Omental fat pad (tissue), 3 donors: ENCODE measurements at regions not wholly inside any gene's neighbourhood (a gene's known extent, or its start where the extent isn't known, plus 50 kb on each side); places are given as distances from the start of the nearest gene placed in this dataset.

Experiments
- ATAC-seq: fragments of 150-250 bp; one replicate; pipeline ENCODE4 v1.9.1; 2016; ENCODE audit warnings: mild to moderate bottlenecking, moderate library complexity; ENCODE audit not compliant: low FRiP score
- DNase-seq: peaks from one replicate; pipeline ENCODE4 v3.0.0-alpha.2; 2019; ENCODE audit warnings: low spot score
- TF ChIP-seq, protein P1 (sequence below), 3 donors: fragments of 450-650 bp; IDR thresholded peaks; one replicate each; pipeline ENCODE4 v1.5.1; 2016 to 2017; ENCODE audit warnings: antibody characterized with exemption in 3 of 3, mild to moderate bottlenecking in 3 of 3, moderate library complexity in 2 of 3

- TF ChIP-seq, protein P1, sequence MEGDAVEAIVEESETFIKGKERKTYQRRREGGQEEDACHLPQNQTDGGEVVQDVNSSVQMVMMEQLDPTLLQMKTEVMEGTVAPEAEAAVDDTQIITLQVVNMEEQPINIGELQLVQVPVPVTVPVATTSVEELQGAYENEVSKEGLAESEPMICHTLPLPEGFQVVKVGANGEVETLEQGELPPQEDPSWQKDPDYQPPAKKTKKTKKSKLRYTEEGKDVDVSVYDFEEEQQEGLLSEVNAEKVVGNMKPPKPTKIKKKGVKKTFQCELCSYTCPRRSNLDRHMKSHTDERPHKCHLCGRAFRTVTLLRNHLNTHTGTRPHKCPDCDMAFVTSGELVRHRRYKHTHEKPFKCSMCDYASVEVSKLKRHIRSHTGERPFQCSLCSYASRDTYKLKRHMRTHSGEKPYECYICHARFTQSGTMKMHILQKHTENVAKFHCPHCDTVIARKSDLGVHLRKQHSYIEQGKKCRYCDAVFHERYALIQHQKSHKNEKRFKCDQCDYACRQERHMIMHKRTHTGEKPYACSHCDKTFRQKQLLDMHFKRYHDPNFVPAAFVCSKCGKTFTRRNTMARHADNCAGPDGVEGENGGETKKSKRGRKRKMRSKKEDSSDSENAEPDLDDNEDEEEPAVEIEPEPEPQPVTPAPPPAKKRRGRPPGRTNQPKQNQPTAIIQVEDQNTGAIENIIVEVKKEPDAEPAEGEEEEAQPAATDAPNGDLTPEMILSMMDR (IDR thresholded peaks at IDR 0.05), result no peak
- DNase-seq (no peak), ATAC-seq (no peak)
Measured at GRCh38 chr3:30199855-30200254, 406.5 kb upstream of the TGFBR2 start.

DNA sequence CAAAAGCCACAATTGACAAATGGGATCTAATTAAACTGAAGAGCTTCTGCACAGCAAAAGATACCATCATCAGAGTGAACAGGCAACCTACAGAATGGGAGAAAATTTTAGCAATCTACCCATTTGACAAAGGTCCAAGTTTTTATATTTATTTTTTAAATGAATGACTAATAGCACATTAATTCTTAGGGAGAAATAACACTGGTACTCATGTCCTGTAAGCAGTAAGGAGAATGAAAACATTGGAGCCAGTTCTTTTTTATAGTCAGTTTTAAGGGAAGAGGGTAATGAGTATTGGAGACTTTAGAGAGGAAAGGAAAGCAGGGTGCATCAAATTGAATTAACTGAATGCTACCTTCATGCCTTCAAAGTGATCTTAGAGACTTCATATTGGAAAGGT lies 404.7 kb upstream of the TGFBR2 start:
- TF ChIP-seq, protein P1 (IDR thresholded peaks at IDR 0.05), result no peak
- ATAC-seq, result no peak

DNA sequence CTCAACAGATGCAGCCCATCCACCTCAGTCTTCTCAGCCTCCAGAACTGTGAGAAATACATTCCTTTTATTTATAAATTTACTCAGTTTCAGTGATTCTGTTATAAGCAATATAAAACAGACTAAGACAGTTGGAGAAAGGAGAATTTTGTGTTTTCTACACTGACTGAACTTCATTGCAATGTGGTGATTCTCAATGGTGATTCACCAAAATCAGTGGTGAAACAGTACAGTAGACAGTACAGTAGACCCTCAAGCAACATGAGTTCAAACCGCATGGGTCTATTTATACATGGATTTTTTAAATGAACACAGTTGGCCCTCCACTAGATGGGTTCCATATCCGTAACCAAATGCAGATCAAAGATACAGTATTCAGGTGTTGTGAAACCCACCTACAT lies 403.1 kb upstream of the TGFBR2 start:
- ATAC-seq, result no peak
- TF ChIP-seq, protein P1 (IDR thresholded peaks at IDR 0.05), result no peak
- no peak for DNase-seq

More for the DNA sequence above, 404.7 kb upstream of the TGFBR2 start:
- DNase-seq, result no peak

DNA sequence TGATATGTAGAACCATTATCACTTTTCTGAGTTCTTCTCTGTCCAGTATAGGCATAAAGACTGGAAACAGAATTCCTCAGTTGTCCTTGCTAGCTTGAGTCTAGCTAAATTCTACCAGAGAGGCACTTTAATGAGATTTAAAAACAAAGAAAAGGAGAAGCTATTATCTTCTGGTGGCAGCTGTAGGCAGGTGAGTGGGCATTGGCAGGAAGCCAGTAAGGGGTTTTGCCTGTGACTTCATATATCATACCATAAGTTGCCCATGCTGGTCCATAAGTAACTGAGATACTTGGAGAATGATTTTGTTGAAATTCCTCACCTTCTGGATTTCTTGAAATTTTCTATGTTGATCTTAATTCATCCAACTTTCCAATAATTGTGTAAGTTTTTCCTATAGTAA lies 402.3 kb upstream of the TGFBR2 start:
- DNase-seq, result no peak
- TF ChIP-seq, protein P1 (IDR thresholded peaks at IDR 0.05), result no peak
- no peak for ATAC-seq

GRCh38 chr3:30206051-30206450 lies 400.4 kb upstream of the TGFBR2 start:
- TF ChIP-seq, protein P1 (IDR thresholded peaks at IDR 0.05), result no peak
- no peak for DNase-seq
- no peak for ATAC-seq

GRCh38 chr3:30221619-30222018 lies 384.8 kb upstream of the TGFBR2 start:
- TF ChIP-seq, protein P1 (IDR thresholded peaks at IDR 0.05), result no peak
- ATAC-seq, result no peak
- no peak for DNase-seq

GRCh38 chr3:30222441-30222840 lies 384.0 kb upstream of the TGFBR2 start:
- ATAC-seq, result no peak

More at GRCh38 chr3:30222441-30222840, 384.0 kb upstream of the TGFBR2 start:
- DNase-seq, result no peak
- TF ChIP-seq, protein P1 (IDR thresholded peaks at IDR 0.05), result no peak
